GM18511 (cell line): ENCODE measurements at regions not wholly inside any gene's neighbourhood (a gene's known extent, or its start where the extent isn't known, plus 50 kb on each side); places are given as distances from the start of the nearest gene placed in this dataset.

Experiments
- ATAC-seq: cut with Tn5 transposase; IDR thresholded peaks from one replicate; pipeline ENCODE4 v1.9.1; 2021; ENCODE audit warnings: mild to moderate bottlenecking, moderate library complexity; ENCODE audit not compliant: unreplicated experiment

DNA sequence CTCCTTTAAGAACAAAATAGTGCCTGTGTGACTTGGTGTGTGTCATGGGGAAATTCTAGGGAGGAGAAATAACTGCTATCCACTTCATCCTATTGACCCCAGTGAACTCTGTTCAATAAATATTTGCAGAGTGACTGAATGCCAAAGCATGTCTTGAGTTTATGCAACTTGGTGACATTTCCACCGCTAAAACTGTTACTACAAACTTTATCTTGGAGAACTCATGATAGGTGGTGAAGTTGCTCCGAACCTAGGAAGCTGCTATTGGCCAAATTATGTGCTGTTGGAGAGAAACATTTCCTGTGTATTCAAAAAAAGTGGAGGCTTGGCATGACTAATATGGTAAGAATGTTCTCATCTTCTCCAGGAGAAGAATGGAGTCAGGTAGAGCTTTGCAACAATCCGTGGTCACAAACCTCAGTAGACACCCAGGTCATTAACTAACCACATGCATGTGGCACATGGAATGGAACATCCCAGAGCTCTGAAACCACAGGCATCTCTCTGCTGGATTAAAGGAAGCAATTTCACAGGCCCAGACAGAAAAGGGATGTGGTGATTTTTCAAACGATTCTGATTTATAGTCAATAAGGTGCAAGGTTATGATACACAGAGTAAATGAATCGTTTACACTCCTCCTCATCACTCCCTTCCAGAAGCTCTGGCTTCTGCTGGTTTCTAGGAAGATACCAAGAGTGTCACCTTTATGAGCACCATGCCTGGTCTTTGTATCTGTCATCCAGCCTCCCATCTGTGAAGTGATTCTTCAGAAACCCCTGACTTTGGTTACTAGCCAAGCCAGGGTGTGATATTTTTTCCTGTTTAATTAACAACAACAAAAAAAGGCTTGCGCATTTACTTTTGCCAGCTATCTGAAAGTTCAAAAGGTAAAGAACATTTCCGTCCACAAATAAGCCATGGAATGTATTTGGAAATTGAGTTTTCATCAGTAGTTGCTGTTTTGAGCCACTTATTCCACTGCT, 361.1 kb downstream of the TGFB2 start:
- no peak for ATAC-seq

DNA sequence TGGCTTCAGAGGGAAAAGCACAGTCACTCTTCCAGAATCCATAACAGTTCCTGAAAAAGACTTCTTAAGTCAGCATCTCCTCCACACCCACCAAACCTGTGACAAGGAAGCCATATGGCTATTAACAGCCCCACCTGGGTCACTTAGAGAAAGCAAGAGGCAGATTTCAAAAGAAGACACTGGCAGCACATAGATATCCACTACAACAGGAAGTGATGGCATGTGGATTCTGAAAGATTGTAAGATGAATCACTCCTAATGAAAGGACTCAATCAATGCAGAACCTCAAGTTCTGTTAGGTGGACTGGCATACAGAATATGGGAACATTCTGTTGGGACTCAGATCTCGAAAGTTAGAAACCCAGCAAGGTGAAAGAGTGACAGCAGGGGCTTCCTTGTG, 365.9 kb downstream of the TGFB2 start:
- no peak for ATAC-seq

DNA sequence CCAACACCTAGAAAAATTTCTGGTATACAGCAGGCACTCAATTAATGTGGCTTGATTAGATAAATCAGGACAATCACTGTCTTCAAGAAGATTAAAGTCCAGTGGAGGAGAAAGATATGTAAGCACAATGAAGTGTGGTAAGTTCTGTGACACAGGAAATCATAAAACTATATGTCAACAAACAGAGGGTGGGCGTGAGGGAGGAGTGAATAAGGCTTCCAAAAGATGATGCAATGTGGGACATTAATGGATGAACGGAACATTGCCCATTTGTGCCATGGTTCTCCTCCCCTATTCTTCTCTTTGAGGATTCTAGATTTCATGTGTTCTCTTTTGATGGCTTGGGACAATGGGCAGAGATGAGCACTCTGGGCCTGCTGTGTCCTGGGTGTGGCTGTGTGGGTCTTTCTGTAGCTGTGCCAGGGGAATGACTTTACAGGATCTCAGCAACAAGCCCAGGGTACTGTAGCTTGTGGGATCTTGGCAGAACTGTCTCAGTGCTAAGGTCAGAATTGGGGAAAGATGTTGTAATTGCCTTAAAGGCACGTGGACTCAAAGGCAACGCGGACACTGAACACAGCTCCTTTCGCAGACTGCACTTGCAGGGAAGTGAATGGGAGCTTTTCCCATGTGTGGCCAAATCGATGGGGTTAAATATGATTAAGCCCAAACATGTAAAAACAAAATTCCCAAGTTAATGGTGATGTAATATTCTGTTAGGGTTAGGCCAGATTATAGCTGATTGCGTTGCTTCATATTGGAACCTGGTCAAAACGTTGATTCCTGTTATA, 366.9 kb downstream of the TGFB2 start:
- no peak for ATAC-seq

DNA sequence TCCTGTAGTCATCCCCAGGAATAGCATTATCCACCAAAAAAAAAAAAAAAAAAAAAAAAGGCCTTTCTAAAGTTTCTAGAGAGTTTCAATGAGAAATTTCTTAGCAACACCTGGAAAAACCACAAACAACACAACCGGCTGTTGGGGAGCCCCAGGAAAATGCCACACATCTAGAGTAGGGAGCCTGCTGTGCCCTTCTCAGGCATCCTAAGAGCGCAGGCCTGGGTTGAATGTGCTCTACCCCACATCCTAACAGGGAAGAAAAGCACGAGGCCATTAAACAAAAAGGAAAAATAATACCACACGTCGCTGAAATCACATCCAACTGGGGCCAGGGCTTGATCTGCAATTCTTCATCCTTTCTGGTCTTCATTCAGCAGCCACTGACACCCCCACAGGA, 367.5 kb downstream of the TGFB2 start:
- ATAC-seq, result no peak

DNA sequence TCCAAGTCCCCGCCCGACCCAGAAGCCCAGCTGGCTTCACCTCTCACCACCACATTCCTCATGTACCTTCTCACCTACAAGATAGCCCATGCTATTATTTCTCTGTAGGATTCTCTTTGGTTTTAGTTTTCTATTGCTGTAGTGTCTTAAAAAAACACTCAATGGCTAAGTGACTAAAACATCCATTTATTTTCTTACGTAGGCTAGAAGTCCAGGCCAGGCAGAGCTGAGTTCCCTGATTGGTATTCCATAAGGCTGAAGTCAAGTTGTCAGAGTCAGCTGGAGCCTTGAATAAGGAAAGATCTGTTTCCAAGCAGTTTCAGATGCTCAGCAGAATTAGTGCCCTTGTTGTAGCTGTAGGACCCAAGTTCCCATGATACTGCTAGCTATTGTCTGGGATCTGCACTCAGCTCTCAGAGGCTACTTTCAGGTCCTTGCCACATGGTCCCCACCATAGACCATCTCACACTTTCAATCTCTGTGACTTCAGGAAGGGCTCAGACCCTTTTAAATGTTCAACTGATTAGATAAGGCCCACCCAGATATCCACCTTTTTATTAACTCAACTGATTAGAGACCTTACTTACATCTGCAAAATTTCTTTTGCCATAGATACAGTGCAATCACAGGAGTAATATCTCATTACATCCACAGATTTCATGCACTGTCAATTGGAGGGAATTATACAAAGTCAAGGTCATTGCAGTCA, 371.0 kb downstream of the TGFB2 start:
- ATAC-seq, result no peak

DNA sequence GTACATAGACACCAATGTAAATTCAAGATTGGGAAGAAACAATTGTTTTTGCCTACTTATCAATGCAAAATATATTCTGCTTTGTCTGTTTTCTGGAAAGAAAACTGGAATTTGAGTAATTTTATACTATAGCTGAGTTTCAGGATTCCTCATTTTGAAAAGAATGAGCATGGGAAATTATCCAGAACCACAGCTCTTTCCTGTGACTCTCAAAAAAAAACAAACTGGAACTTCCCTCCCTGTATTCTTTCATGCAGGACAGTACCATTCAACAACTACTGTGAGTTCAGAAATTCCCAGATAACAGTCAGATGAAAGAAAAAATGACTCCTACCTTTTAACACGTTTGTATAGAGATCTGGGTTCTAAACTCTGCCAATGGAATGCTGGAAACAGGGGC, 372.4 kb downstream of the TGFB2 start:
- ATAC-seq, result no peak

DNA sequence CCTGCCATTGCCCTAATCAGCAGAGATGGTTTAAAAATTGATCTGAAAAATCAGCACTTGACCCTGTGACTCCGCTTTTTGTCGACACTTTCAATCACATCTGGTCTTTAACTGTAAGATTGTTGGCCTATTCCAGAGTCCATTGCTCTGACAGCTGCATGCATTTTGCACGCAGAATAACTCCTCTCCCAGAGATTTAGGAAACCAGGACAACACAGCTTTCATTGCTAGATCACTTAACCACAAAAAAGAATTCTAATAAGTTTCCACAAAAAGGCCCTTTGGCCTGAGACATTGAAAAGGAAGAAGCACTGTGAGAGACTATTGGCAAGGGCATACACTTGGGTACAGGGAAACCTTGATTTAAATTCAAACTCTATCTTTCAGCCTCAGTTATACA, 373.1 kb downstream of the TGFB2 start:
- no peak for ATAC-seq

DNA sequence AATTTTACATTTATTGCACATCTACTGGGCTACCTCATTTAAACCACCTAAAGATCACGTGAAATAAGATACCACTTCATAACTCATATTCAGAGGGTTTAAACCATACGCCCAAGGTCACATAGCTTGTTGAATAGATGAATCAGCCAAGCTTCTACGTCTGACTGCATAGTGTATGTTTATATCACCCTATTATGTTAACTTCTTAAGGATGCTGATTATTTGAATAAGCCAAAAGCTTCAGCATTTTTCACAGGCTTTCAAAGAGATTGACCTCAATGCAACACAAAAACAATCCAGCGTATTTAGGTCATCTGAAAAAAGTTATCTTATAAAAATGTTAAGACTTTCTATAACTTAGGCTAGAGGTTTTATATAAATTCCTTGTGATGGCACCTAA, 373.8 kb downstream of the TGFB2 start:
- ATAC-seq, result no peak

DNA sequence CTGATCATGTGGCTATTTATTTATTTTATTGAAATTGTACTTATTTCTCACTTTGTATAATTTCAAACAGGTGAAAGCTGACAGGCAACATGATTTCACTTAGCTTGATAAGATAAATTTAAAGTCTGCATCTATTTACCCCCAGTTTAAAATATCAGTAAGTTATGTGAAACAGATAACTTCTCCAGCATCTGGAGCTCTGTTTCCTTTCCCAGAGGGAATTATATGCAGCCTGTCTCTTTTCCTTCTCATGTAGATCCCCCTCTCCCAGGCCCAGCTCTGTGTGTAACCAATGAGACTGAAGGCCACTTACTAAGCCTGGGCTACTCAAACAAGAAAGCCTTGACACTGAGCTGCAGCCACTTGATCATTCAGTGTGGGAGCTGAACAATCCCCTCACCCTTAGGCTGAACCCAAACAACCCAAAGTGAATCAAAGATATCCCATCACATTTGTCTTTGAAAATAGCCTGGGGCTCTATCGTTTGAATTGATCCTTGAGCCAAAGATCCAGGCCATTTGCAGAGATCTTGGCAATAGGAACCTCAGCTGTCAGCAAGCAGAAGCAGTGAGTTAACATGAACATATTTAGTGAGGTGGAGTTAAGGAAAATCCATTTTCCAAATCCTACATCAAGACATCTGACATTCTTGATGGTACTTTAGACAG, 383.9 kb downstream of the TGFB2 start:
- ATAC-seq, result no peak

DNA sequence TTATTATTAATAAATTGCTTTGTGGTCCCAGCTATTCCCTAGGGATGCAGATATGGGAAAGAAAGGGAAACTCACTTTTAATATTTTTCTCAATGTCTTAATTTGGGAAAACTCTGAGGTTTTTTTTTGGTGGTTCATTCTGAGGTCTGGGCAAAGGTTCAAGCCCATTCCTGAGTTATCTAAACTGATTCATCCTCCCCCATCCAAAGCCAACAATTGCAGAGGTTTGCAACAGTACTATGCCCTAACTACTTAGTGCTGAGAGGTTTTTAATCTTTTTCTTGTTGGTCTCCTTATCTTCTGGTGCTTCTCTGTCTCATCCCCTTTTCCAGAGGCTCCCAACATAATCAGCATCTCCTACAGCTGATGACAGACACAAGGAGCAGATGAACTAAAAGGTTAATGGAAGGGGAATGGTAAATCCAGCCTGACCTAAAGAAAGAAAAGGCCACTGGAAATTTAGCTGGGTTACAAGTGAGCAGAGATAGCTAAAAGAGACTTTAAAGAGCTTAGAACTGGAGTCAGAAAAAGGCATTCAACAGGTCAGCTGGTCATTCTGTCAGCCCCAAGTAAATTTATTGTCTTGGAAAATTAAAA, 390.4 kb downstream of the TGFB2 start:
- no peak for ATAC-seq

DNA sequence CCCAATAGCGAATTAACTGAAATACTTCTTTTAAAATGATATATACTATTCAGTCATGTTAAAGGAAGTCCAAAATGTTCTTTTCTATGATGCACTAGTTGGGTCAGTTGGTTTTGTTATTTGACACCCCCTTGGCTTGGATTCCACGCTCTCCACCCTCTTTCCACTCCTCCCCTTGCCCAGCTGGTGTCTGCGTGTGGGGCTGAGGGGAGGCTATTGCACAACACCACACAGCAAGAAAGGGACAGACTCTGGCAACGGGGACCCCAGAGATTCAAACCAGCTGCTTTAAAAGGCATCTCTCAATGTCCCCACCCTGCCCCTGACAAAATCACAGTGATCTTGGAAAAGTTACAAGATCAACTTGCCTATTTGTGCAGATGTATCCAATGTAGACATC, 394.3 kb downstream of the TGFB2 start:
- ATAC-seq, result no peak

DNA sequence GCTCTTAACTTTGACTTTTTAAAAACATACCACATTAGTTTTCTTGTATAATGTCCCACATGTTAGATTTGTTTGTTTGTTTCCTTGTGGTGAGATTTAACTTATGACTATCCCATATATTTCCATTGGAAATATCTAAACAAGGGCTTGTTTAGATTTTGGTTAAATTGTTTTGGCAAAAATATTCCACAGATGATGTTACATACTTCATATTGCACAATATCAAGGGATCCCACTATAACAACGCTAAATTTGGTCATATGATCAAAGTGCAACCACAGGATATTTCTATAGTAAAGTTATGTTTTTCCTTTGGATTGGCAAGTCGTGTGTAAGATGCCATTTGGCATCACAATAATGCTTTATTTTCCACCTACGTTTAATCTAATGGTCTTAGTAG, 396.7 kb downstream of the TGFB2 start:
- ATAC-seq, result no peak

DNA sequence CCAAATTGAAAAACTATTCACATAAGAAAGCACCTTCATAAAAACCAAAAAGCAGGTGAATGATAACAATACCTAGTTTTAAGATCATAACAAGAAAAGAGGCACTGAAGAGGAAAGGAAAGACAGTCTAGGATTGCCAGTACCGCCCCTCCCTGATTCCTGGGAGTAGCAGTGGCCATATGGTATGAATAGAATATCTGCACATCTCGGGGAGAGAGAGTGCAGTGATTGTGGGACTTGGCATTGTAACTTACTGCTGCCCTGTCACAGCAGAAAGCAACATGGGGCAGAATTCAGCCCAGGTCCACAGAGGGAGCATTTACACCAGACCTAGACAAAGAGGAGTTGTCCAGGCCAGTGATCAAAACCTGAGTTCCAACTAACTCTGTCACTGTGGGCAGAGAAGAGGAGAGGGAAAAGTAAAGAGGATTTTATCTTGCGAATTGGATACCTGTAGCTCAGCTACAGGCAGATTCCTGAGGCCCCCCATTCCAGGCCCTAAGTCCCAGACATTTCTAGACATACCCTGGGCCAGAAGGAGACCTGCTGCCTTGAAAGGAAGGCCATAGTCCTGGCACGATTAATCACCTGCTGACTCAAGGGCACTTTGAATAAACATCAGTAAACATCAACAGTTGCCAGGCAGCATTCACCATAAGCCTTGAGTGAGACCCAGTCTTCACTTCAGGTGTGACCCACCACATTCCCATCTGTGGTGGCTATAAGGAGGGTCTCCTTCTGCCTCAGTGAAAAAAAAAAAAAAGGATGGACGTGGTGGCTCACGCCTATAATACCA, 397.5 kb downstream of the TGFB2 start:
- no peak for ATAC-seq

DNA sequence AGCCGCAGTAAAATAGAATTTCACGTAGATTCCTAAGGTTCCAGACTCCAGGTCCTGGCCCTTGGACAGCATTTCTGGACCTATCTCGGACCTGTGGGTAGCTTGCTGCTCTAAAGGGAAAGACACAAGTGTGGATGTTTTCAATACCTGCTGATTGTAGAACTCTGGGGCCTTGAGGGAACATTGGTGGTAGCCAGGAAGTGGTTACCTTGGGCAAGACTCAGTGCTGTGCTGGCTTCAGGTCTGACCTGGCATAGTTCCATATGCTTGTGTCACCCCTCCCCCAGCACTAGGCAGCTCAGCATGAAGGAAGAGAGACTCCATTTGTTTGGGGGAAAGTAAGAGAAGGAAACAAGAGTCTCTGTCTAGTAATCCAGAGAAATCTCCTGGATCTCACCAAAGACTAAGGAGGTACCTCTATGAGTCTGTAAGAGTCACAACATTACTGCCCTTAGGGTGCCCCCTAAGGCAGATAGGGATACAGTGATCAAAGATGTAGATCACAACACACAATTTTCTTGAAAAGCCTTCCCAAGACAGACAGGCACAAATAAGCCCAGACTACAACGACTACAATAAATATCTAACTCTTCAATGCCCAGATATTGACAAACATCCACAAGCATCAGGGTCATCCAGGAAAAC, 398.8 kb downstream of the TGFB2 start:
- ATAC-seq, result peak; percentile 74

DNA sequence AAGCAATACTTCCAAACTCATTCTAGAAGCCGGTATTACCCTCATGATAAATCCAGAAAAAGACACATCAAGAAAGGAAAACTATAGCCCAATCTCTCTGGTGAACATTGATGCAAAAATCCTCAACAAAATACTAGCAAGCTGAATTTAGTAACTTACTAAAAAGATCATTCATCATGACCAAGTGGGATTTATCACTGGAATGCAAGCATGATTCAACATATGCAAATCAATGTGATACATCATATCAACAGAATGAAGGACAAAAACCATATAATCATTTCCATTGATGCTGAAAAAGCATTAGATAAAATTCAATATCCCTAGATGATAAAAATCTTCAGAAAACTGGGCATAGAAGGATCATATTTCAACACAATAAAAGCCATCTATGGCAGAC, 402.9 kb downstream of the TGFB2 start:
- no peak for ATAC-seq

DNA sequence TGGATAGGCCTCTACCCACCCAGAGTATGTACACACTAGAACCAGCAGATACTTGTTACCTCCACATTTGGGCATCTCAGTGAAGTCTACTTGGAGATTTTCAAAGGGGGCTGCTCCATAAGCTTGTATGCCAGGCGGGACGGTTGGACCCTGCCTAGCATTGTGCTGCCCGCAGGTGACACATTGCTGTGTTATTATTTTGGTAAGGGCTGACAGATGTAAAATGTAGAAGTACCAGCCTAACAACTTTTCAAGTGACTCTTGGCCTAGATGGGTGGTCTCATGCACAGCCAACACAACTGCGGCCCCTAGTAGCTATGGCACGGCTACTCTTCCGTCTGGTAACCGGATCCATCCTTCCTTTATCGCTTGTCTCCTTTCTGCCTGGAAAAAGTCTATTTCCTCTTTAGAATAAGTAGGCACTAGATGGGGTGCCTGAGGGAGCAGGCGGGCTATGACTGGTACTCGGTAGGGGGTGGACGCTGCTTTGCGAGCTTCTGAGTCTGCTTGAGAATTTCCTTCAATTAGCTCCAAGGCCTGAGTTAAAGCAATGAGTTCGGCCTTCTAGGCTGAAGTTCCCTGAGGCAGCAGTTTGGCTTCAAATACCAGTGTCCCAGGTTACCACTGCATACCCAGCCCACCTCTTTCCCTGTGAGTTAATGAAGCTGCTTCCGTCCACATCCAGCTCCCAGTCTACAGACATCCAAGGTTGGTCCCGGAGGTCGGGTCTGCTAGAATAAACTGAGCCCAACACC, 405.3 kb downstream of the TGFB2 start:
- ATAC-seq, result no peak

DNA sequence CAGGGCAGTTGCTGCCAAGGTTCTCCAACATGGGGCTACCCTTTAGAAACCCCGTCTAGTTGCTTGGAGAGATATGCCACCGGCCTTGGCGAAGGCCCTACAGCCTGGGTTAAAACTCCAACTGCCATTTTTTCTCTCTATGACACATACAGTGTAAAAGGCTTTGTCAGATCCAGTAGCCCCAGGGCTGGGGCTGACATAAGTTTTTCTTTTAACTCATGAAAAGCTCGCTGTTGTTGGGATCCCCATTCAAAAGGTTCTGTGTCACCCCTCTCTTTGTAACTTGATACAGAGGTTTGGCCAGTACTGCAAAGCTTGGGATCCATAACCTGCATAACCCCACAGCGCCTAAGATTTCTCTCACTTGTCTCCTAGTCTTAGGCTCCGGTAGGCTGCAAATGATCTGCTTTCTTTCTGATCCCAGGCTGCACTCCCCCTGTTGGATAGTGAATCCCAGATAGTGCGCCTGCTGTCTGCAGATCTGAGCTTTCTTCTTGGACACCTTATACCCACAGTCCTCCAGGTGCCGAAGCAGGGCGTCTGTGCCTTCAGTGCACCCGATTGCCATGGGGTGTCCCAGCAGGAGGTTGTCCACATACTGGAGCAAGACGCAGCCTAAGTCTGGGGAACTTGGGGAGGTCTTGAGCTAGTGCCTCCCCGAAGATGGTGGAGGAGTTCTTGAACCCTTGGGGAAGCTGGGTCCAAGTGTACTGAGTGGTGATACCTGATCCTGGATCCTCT, 406.2 kb downstream of the TGFB2 start:
- ATAC-seq, result no peak

DNA sequence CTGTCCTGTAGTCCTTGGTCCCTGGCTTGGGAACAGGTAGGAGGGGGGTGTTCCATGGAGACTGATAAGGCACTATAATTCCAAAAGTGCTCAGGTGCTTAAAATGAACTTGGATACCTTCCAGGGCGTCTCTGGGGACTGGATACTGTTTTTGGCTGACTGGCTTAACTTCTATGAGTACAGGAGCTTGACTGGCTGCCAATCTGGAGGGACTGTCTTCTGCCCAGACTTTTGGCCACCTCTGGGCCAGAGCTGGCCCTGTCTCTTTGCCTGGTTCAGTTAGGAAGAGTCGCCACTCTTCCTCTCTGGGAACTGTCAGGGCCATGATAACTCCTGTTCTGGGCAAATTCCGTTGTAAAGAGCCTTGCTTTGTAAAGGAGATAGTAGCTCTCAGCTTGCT, 407.0 kb downstream of the TGFB2 start:
- ATAC-seq, result no peak
